Activated T-helper 1 cell treated with anti-CD3 and anti-CD28 coated beads, Interleukin-12 subunit alpha, Interleukin-12 subunit beta, Interleukin-2, Interleukin-4 antibody, amounts not matched to agents 30 ng/mL and 10 ng/mL and 1 ng/mL, durations not matched to agents 14 hours and 24 hours and 36 hours (primary cell): ENCODE measurements at regions not wholly inside any gene's neighbourhood (a gene's known extent, or its start where the extent isn't known, plus 50 kb on each side); places are given as distances from the start of the nearest gene placed in this dataset.

ENCODE experiments used
- DNase-seq: peaks from one replicate; pipeline ENCODE4 v3.0.0; 2021; ENCODE audit warnings: low spot score
- H3K27ac Mint-ChIP-seq: one replicate; pipeline ENCODE4 v1.8.0; 2021; ENCODE audit warnings: mild to moderate bottlenecking, mixed read lengths
- H3K27me3 Mint-ChIP-seq: one replicate; pipeline ENCODE4 v1.8.0; 2022; ENCODE audit warnings: mild to moderate bottlenecking, moderate library complexity, mixed read lengths; ENCODE audit not compliant: insufficient read depth
- H3K36me3 Mint-ChIP-seq: one replicate; pipeline ENCODE4 v1.8.0; 2021; ENCODE audit warnings: low read depth, mixed read lengths
- H3K4me1 Mint-ChIP-seq: one replicate; pipeline ENCODE4 v1.8.0; 2021; ENCODE audit warnings: low read depth, mixed read lengths
- H3K4me3 Mint-ChIP-seq: one replicate; pipeline ENCODE4 v1.8.0; 2021; ENCODE audit warnings: mild to moderate bottlenecking, moderate library complexity, mixed read lengths
- H3K9me3 Mint-ChIP-seq: one replicate; pipeline ENCODE4 v1.8.0; 2021; ENCODE audit warnings: mixed read lengths
- intact Hi-C: fragments of 100-400 bp; cut with micrococcal nuclease; formaldehyde crosslinking; loops from one replicate; pipeline ENCODE4 v1.15.1; 2024

DNA sequence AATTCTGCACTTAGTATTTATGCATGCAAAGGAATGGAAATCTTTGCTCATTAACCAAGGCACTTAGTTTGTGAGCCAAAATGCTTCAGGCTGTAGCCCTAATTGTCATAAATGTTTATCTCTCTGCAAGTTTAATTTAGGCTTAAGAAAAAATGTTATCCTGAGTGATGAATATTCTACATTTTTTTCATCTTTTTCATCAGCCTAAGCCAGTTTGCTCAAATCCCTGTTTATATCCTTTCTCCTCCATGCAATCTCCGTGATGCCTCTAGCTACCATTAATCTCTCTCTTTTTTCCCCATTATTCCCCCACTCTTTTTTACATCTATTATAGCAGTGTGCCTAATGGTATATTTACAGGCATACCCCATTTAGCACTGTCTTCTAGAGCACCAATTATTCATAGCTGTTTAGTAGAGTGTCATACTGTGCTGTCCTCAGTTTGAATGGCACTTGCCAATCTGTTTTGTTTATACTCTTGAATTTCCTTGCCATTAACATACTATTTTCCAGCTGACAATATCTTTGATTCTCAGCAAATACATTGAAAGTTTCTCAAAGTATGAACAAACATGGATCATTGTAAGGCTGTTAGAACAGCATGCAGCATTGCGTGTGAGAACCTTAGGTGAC is 1457.0 kb downstream of the MAT2B start:
- intact Hi-C loops: no loop called here
- Mint-ChIP-seq H3K9me3 (no peaks in the 10 kb centered on the region), H3K36me3 (no peaks in the 10 kb centered on the region), H3K27me3 (no peaks in the 10 kb centered on the region), H3K27ac (no peak overlapping the region), H3K4me1 (no peaks in the 10 kb centered on the region), H3K4me3 (no peak overlapping the region)
- no peak for DNase-seq

DNA sequence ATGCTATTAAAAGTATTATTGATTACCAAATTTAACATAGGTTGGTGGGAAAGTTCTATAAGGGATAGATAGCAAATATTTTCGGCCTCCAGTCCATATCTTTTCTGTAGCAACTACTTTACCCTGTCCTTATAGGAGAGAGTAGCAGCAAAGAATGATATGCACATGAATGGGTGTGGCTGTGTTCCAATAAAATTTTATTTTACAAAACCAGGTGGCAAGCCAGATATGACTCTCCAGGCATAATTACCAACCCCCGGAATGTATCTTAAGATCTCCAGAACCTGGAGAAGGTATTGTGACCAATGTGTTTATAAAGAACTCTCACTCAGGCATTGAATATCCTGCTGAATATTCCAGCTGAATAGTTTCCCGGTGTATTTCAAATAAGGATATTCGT is 1461.2 kb downstream of the MAT2B start:
- no peaks in the 10 kb centered on the region for H3K36me3 Mint-ChIP-seq
- no peaks in the 10 kb centered on the region for H3K27me3 Mint-ChIP-seq
- no peaks in the 10 kb centered on the region for H3K9me3 Mint-ChIP-seq
- no peak for DNase-seq
- no peaks in the 10 kb centered on the region for H3K4me1 Mint-ChIP-seq
- H3K4me3 Mint-ChIP-seq: no peak overlapping the region
- H3K27ac Mint-ChIP-seq: no peak overlapping the region
- intact Hi-C loops: no loop called here

DNA sequence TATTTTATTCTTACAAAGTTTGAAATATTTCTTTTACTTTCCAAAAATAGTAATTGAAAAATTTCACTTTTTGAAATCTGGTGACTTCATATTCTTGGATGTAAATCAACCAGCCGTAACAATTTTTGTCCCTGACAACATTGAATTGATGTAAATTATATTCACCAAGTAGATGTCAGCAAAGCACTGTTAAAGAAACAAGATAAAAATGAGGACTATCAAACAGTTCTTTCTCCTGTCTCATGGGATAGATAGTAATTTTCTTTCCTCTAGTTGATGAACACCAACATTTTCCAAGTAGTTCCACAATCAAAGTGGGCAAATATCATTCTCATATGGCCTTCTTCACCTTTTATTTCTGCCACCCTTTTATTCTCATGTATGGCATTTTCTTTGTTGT is 1461.9 kb downstream of the MAT2B start:
- Mint-ChIP-seq H3K27me3 (no peaks in the 10 kb centered on the region), H3K4me3 (no peak overlapping the region), H3K27ac (no peak overlapping the region), H3K9me3 (no peaks in the 10 kb centered on the region), H3K4me1 (no peaks in the 10 kb centered on the region), H3K36me3 (no peaks in the 10 kb centered on the region)
- intact Hi-C loops: no loop called here
- no peak for DNase-seq

DNA sequence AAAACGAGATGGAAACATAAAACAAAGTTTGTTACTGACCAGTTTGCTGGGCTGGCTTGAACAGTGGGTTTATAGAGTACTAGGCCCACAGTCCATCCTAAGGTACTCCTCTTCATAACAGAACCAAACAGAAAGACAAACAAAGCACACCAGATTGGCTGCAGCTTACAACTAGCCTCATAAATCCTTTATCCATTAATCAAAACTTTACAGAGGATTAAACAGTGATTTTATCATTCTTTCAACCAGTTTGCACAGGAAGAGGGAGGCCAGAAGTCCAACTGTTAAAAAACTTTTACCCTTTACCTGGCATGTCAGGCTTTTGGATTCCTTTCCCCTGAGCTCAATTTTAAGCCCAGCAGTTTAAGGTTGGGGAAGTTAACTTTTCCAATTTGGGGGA is 1467.6 kb downstream of the MAT2B start:
- intact Hi-C loops: no loop called here
- Mint-ChIP-seq H3K9me3 (peaks cover 25% of the 10 kb centered on the region), H3K27ac (no peak overlapping the region), H3K4me1 (no peaks in the 10 kb centered on the region), H3K27me3 (no peaks in the 10 kb centered on the region), H3K4me3 (no peak overlapping the region), H3K36me3 (no peaks in the 10 kb centered on the region)
- no peak for DNase-seq

DNA sequence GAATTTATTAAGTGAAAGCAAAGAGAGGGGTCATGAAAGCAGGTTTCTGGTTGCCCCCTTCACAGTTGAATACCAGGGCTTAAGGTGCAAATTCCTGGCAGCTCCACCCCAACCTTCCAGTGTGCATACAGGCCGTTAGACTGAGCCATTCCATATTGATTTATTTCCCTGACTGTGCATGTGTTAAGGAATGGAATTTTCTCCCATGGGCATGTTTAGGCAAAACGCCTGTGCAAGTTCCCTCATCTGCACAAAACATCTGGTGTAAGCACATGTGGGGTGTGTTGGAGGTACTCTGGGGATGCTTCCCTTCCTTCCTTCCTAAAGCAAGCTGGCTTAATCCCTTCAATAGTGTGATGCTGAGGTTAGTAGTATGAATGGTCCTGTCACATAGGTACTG is 1470.6 kb downstream of the MAT2B start:
- no peaks in the 10 kb centered on the region for H3K4me1 Mint-ChIP-seq

DNA sequence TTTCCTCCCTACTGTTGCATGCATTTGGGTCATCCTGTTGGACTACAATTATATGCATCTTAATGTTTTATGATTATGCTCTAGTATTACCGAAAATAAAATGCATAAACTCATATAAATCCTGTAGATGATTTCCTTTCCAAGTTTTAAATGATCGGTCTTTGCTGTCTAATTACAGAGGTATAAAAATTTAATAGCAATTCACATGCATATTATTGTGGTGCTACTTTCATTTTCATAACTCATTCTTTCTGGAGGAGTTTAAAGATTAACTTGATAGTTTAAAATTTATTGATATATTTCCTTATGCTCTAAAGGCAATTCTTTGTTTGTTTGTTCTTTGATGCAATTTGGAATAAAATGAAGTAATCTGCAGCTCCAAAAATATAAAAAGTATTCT is 1475.1 kb downstream of the MAT2B start:
- no peaks in the 10 kb centered on the region for H3K4me1 Mint-ChIP-seq
- H3K27ac Mint-ChIP-seq: no peak overlapping the region
- no peaks in the 10 kb centered on the region for H3K36me3 Mint-ChIP-seq
- no peak overlapping the region for H3K4me3 Mint-ChIP-seq
- DNase-seq: no peak
- intact Hi-C loops: no loop called here
- no peaks in the 10 kb centered on the region for H3K27me3 Mint-ChIP-seq
- peaks cover 20% of the 10 kb centered on the region for H3K9me3 Mint-ChIP-seq

More for the DNA sequence above, 1470.6 kb downstream of the MAT2B start:
- H3K27me3 Mint-ChIP-seq: no peaks in the 10 kb centered on the region
- H3K36me3 Mint-ChIP-seq: no peaks in the 10 kb centered on the region
- no peak overlapping the region for H3K27ac Mint-ChIP-seq
- intact Hi-C loops: no loop called here
- peaks cover 29% of the 10 kb centered on the region for H3K9me3 Mint-ChIP-seq
- no peak for DNase-seq
- H3K4me3 Mint-ChIP-seq: no peak overlapping the region

DNA sequence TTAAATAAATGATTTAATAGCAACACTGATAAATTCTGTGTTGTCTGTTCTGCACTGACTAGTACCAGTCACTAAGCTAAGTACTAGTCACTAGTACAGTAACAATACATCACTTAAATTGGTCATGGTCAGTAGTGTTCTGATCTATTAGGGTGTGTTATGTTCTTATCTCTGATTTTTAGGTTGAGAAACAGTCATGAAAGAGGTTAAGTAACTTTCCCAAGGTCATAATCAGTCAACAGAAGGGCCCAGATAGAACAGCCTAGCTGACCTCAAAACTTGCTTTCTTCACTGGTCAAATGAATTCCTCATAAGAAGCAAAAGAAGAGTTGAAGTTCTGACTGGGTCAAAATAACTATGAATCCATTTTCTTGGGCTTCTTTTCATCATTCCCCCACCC is 1492.7 kb downstream of the MAT2B start:
- no peaks in the 10 kb centered on the region for H3K36me3 Mint-ChIP-seq
- intact Hi-C loops: no loop called here
- H3K4me1 Mint-ChIP-seq: no peaks in the 10 kb centered on the region
- no peak overlapping the region for H3K27ac Mint-ChIP-seq
- H3K4me3 Mint-ChIP-seq: no peak overlapping the region
- DNase-seq: no peak
- peaks cover 6% of the 10 kb centered on the region for H3K9me3 Mint-ChIP-seq
- no peaks in the 10 kb centered on the region for H3K27me3 Mint-ChIP-seq

DNA sequence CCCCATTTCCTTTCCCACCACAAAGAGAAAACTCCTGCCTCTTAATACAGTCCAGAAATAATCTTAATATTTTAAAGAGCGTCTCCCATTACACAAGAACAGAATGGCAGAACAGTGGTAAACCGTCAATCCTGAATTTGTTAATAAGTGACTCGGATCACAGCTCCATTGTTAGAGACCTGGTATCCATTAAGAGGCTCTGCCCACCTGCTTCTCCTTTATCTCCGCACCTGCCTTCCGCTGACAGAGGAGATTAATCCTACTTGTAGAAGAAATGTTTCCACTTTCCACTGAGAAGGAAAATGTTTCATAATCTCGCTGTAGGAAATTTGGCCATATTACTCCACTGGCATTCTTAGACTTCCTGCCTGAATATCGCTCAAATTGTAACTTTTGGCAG is 1493.2 kb downstream of the MAT2B start:
- no peak overlapping the region for H3K4me3 Mint-ChIP-seq
- H3K9me3 Mint-ChIP-seq: peaks cover 2% of the 10 kb centered on the region
- intact Hi-C loops: no loop called here
- no peak overlapping the region for H3K27ac Mint-ChIP-seq
- DNase-seq: no peak
- H3K4me1 Mint-ChIP-seq: no peaks in the 10 kb centered on the region
- H3K36me3 Mint-ChIP-seq: no peaks in the 10 kb centered on the region
- H3K27me3 Mint-ChIP-seq: no peaks in the 10 kb centered on the region

DNA sequence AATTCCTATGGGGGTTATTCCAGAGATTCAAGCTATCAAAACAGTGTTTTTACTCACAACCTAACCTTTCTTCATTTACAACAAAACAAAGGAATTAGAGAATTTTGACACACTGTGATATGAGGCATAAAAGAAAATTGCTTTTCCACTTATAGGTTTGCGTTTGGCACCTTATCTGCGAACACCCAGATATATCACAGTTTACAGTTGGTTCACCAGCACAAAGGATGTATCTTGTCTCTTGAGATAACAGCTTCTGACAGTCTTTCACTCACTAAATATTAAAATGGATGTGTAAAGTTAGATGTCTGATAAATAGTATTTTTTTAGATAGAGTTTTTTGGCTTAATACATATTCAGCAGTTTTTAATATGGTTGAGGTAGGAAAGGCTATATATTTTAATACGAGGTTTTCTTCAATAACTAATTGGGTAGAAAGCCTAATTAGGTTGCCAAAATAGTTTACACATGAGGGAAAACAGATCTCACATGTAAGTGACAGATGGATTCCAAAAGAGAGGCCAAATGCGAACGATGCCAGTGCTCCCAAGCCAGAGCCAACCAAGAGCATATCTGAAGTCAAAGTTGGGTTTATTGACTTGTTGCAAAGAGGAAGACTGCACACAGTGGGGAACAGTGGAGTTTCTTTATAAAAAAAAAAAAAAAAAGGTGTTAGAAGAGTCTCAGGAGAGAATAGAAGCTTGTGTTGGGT is 1495.2 kb downstream of the MAT2B start:
- Mint-ChIP-seq H3K36me3 (no peaks in the 10 kb centered on the region), H3K27me3 (no peaks in the 10 kb centered on the region), H3K4me1 (no peaks in the 10 kb centered on the region), H3K4me3 (no peak overlapping the region), H3K9me3 (no peaks in the 10 kb centered on the region), H3K27ac (no peak overlapping the region)
- intact Hi-C loops: no loop called here
- DNase-seq: no peak

DNA sequence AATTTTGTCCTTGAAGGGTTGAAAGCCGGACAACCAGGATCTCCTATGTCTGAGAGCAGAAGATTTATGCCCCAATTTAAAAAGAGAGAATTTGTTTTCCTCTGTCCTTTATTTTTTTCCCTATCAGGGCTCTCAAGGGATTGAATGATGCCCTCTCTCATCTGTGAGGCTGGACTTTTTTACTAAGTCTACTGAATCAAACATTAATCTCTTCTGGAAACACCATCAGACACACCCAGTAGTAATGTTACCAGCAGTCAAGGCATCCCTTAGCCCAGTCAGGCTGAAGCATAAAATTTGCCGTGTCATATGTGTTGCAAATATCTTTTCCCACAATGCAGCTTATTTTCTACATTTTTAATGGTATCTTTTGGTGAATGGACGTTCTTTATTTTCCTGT is 1497.9 kb downstream of the MAT2B start:
- Mint-ChIP-seq H3K27ac (no peak overlapping the region), H3K4me3 (no peak overlapping the region), H3K9me3 (no peaks in the 10 kb centered on the region), H3K27me3 (no peaks in the 10 kb centered on the region), H3K36me3 (no peaks in the 10 kb centered on the region), H3K4me1 (no peaks in the 10 kb centered on the region)
- DNase-seq: no peak
- intact Hi-C loops: no loop called here

DNA sequence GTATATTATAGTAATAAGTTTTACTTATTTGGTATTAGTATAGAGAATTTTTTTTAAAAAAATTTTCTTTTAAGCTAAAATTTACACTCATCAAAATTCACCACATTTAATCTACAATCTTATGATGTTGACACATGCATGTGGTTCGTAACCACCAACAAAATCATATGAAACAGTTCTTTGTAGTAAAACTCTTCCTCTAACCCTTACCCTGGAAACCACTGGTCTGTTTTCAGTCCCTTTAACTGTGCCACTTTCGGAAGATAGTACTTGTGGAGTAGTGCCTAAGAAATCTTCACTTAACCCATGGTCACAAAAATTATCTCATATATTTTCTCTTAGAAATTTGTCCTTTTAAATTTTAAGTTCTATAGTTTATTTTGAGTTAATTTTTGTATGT is 1498.8 kb downstream of the MAT2B start:
- Mint-ChIP-seq H3K27me3 (no peaks in the 10 kb centered on the region), H3K4me3 (no peak overlapping the region), H3K4me1 (no peaks in the 10 kb centered on the region), H3K27ac (no peak overlapping the region), H3K9me3 (no peaks in the 10 kb centered on the region), H3K36me3 (no peaks in the 10 kb centered on the region)
- no peak for DNase-seq
- intact Hi-C loops: no loop called here

DNA sequence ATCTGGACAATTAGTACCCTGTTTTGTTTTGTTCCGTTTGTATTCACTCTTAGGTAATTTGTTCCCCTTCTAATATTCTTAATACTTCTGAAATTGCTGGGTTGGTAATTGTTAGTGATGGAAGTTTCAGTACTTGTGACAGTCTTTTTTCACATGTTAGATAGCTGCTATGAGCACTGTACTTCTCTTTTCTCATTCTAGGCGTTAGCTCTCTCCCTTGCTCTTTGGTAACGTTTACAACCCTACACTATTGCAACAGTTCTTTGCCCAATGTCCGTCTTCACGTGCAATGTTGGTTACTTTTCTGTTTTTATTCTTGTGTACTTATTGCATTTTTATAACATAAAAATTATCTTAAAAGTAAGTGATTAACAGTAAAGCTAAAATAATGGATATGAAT is 1509.0 kb downstream of the MAT2B start:
- Mint-ChIP-seq H3K4me3 (no peak overlapping the region), H3K9me3 (peaks cover 2% of the 10 kb centered on the region), H3K4me1 (no peaks in the 10 kb centered on the region), H3K27ac (no peak overlapping the region), H3K36me3 (no peaks in the 10 kb centered on the region), H3K27me3 (no peaks in the 10 kb centered on the region)
- no peak for DNase-seq
- intact Hi-C loops: no loop called here

DNA sequence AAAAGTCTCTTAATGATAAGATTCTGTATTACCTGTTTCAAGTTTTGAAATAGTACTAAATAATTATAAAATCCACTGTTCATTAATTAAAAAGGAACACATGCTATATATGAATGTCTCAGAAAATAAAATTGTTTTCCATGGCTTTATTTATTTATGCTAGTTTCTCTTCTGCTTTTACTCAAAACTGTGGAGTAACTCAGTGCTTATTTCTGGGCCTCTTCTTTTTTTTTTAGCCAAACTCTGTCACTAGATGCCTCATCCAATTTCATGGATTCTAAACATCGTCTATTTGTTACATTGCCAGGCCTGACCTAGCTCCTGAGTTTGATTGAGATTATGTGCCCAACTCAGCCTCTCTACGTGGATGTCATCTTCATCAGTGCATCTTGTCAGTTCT is 1509.7 kb downstream of the MAT2B start:
- H3K4me3 Mint-ChIP-seq: no peak overlapping the region
- H3K27me3 Mint-ChIP-seq: no peaks in the 10 kb centered on the region
- no peak overlapping the region for H3K27ac Mint-ChIP-seq
- no peaks in the 10 kb centered on the region for H3K4me1 Mint-ChIP-seq
- DNase-seq: no peak
- intact Hi-C loops: no loop called here
- peaks cover 2% of the 10 kb centered on the region for H3K9me3 Mint-ChIP-seq
- no peaks in the 10 kb centered on the region for H3K36me3 Mint-ChIP-seq

DNA sequence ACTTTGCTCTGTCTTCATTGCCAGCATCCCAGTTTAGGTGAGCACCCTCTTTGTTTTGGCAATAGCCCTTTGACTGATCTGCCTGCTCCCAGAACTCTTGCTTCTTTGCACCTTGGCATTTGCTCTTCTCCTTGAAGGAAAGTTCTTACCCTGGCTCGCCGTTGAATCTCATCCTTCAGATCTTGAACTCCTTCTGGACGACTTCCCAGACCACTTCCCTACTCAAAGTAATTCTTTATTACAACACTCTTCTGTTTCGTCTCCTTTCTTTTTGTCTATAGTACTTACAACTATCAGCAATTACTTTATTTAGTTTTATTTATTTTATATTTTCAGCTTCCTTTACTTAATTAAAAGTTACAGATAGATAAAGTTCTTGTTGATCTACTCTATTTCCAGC is 1510.1 kb downstream of the MAT2B start:
- Mint-ChIP-seq H3K4me1 (no peaks in the 10 kb centered on the region), H3K27me3 (no peaks in the 10 kb centered on the region), H3K27ac (no peak overlapping the region), H3K36me3 (no peaks in the 10 kb centered on the region), H3K4me3 (no peak overlapping the region), H3K9me3 (peaks cover 2% of the 10 kb centered on the region)
- intact Hi-C loops: no loop called here
- DNase-seq: no peak
